Type B pancreatic cell (in vitro differentiated cells): ENCODE measurements at regions not wholly inside any gene's neighbourhood (a gene's known extent, or its start where the extent isn't known, plus 50 kb on each side); places are given as distances from the start of the nearest gene placed in this dataset.

ENCODE experiments used
- DNase-seq: peaks from one replicate; pipeline ENCODE4 v3.0.0; 2021; ENCODE audit warnings: mixed read lengths; ENCODE audit not compliant: unreplicated experiment; ENCODE audit errors: extremely low spot score
- H3K27ac Mint-ChIP-seq: 2 replicates; pipeline ENCODE4 v1.8.0; 2021; ENCODE audit warnings: mild to moderate bottlenecking, mixed read lengths
- H3K27me3 Mint-ChIP-seq: 2 replicates; pipeline ENCODE4 v1.8.0; 2021; ENCODE audit warnings: mixed read lengths
- H3K36me3 Mint-ChIP-seq: 2 replicates; pipeline ENCODE4 v1.8.0; 2021; ENCODE audit warnings: mixed read lengths
- H3K4me1 Mint-ChIP-seq: one replicate; pipeline ENCODE4 v1.8.0; 2021; ENCODE audit warnings: mixed read lengths; ENCODE audit not compliant: unreplicated experiment
- H3K4me3 Mint-ChIP-seq: 2 replicates; pipeline ENCODE4 v1.8.0; 2021; ENCODE audit warnings: mild to moderate bottlenecking, mixed read lengths
- H3K9me3 Mint-ChIP-seq: 2 replicates; pipeline ENCODE4 v1.8.0; 2021; ENCODE audit warnings: mixed read lengths
- CTCF ChIP-seq: fragments of 200-600 bp; sonication (generic); conservative IDR thresholded peaks from 2 replicates; pipeline ENCODE4 v1.5.0; 2021; ENCODE audit warnings: antibody characterized with exemption, mild to moderate bottlenecking

GRCh38 chr15:31247404-31247803 lies 79.2 kb upstream of the KLF13 start:
- H3K9me3 Mint-ChIP-seq = no peaks in the 10 kb centered on the region
- H3K27ac Mint-ChIP-seq = no peak overlapping the region
- no peaks in the 10 kb centered on the region for H3K4me1 Mint-ChIP-seq
- no peak for TF ChIP-seq CTCF
- no peaks in the 10 kb centered on the region for H3K36me3 Mint-ChIP-seq
- H3K4me3 Mint-ChIP-seq = no peak overlapping the region
- H3K27me3 Mint-ChIP-seq = peaks cover 14% of the 10 kb centered on the region
- DNase-seq = no peak

DNA sequence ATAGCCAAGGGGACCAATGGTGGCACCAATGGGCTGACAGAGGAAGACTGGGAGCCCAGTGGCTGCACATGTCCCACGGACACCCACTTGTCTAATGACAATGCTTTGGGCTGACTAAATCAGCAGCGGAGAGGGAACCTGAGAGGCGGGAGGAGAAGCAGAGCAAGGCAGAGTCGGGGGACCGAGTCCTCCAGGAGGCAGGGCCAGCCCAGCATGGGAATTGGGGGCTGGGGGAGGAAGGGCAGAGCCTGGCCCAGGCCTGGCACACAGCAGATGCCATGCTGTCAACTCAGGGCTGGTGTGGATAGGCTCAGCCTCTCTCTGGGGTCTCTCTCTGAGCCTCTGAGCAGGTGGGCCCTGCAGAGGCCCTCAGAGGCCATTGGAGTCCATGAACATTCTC lies 78.4 kb upstream of the KLF13 start:
- H3K4me3 Mint-ChIP-seq = no peak overlapping the region
- no peaks in the 10 kb centered on the region for H3K9me3 Mint-ChIP-seq
- H3K36me3 Mint-ChIP-seq = no peaks in the 10 kb centered on the region
- no peak overlapping the region for H3K27ac Mint-ChIP-seq
- peaks cover 17% of the 10 kb centered on the region for H3K27me3 Mint-ChIP-seq
- no peaks in the 10 kb centered on the region for H3K4me1 Mint-ChIP-seq
- no peak for DNase-seq
- TF ChIP-seq CTCF = no peak

DNA sequence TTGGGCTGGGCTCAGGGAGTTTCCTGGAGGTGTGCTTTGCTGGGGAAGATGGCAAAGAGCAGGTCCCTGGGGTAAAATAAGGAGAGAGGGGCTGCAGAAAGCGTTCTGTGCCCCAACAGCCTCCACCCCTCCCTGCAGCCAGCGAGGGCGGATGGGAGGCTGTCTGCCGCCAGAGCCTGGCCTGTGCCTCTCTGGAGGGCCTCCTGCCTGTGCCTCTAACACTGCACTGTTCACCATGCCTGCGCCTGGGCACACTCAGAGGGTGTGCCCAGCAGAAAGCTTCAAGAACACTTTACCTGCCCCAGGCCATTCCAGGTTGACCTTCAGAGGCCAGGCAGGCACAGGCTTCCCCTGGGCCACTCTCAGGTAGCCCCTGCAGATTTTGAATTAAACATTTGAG lies 77.7 kb upstream of the KLF13 start:
- Mint-ChIP-seq H3K36me3 (no peaks in the 10 kb centered on the region), H3K4me3 (no peak overlapping the region), H3K27me3 (peaks cover 17% of the 10 kb centered on the region), H3K9me3 (no peaks in the 10 kb centered on the region), H3K4me1 (no peaks in the 10 kb centered on the region), H3K27ac (no peak overlapping the region)
- no peak for TF ChIP-seq CTCF
- no peak for DNase-seq

DNA sequence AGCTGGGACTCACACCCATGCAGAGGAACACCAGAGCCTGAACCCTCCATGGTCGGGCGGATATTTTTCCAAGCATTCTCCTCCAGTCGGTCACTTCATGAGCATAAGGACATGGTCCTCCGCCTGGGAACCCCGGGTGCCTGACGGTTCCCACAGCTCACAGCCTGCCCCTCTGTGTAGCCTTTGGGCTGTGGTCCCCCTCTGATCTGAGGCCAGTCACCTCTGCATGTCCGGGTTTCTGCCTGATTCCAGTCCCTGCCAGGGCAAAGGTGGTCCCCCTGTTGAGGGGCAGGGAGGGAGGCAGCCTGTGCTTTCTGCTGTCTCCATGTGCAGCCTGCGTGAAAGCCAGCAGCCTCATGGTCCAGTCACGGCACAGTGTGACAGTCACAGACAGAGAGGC lies 76.6 kb upstream of the KLF13 start:
- TF ChIP-seq CTCF = no peak
- H3K4me1 Mint-ChIP-seq = peaks cover 3% of the 10 kb centered on the region
- no peak overlapping the region for H3K27ac Mint-ChIP-seq
- no peaks in the 10 kb centered on the region for H3K9me3 Mint-ChIP-seq
- peaks cover 15% of the 10 kb centered on the region for H3K27me3 Mint-ChIP-seq
- no peak for DNase-seq
- no peak overlapping the region for H3K4me3 Mint-ChIP-seq
- no peaks in the 10 kb centered on the region for H3K36me3 Mint-ChIP-seq

DNA sequence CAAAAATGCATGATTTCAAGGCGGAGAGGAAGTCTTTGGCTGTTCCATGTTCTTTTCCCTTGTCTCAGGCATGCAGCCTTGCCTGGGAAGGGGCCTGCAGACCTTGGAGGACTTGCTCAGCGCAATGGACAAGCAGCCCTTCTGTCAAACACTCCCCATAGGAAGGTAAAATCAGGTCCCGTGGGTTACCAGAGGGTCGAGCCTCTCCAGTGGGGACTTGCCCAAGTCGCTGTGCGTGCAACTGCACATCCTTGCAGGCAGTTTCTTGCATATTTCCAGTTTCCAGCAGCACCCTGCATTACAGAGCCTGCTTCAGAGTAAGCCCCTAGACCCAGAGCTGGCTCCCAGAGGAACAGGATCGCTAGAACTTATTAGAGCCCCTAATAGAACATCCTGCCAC lies 75.5 kb upstream of the KLF13 start:
- Mint-ChIP-seq H3K4me1 (peaks cover 3% of the 10 kb centered on the region), H3K36me3 (no peaks in the 10 kb centered on the region), H3K27me3 (peaks cover 15% of the 10 kb centered on the region), H3K27ac (no peak overlapping the region), H3K9me3 (no peaks in the 10 kb centered on the region), H3K4me3 (no peak overlapping the region)
- TF ChIP-seq CTCF = no peak
- DNase-seq = no peak

DNA sequence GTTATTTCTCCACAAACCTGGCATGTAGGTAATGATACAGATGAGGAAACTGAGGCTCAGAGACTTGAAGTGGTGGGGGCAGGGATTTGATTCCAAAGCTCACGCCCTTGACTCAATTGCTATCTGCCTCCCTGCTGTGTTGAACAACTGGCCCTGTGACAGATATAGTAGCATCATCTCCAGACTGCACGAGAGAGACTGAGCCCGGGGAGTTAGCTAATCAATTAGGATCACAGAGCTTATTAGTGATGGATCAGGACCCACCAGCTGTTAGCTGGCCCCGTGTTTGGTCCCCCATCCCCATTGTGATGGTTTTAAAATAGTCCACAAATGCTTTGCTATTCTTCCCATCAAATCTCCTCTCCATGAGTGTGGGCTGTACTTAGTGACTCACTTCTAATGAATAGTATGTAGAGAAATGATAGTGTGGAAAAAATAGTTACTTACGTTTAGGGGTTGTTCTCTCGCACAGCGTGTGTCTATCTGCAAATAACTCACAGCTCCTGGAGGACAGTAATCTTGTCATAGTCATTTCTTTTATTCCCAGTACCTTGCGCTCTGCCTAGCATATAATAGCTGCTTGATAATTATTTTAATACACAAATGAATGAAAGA lies 74.4 kb upstream of the KLF13 start:
- TF ChIP-seq CTCF = no peak
- no peak for DNase-seq
- Mint-ChIP-seq H3K36me3 (no peaks in the 10 kb centered on the region), H3K27me3 (peaks cover 8% of the 10 kb centered on the region), H3K9me3 (no peaks in the 10 kb centered on the region), H3K4me3 (no peak overlapping the region), H3K27ac (no peak overlapping the region), H3K4me1 (peaks cover 3% of the 10 kb centered on the region)
